ENCODE measurements at regions not wholly inside any gene's neighbourhood (a gene's known extent, or its start where the extent isn't known, plus 50 kb on each side); places are given as distances from the start of the nearest gene placed in this dataset.
A peak's percentile ranks its signal among the peaks of the same experiment; 100 is the strongest.

DNA sequence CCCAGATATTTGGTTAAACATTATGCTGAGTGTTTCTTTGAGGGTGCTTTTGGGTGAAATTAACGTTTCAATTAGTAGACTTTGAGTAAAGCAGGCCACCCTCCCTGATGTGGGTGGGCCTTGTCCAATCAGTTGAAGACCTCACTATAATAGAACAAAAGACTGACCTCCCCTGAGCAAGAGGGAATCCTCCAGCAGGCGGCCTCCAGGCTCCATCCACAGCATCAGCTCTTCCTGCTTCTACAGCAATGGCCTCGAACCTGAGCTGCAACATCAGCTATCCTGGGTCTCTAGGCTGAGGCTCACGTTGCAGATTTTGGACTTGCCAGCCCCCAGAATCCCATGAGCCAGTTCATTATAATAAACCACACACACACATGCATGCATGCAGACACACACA, 104.2 kb downstream of the PFKFB3 start:
- CTCF ChIA-PET (ENCODE audit: partially characterized antibody), result no interaction called here
- WGBS, 2 experiments (ENCODE audit: extremely low coverage in 1 of 2, insufficient coverage in 1 of 2, insufficient read length in 1 of 2, insufficient replicate concordance in 2 of 2, low coverage in 1 of 2, low lambda C conversion rate in 2 of 2, missing lambda C conversion rate in 1 of 2), result 86% methylated on average over 4 of the region's 4 CpGs; no CpG with 5 or more reads in 1 of the 2 experiments
- no peak overlapping the region for H3K27ac ChIP-seq (ENCODE audit: low read depth, low read length)

More for the DNA sequence above, 104.2 kb downstream of the PFKFB3 start:
- Histone ChIP-seq H3K14ac (ENCODE audit: insufficient read length) (no peak overlapping the region), H4K8ac (ENCODE audit: extremely low read depth, insufficient read depth, low read length) (no peak overlapping the region), H3K4ac (replicated peaks; ENCODE audit: insufficient read length, low read depth, low read length) (no peak overlapping the region), H3K23me2 (ENCODE audit: low read depth, low read length) (no peaks in the 10 kb centered on the region), H3K4me1 (replicated peaks in 1 of 4; ENCODE audit: control insufficient read depth in 3 of 4, insufficient read depth in 4 of 4, low read length in 3 of 4) (no peaks in the 10 kb centered on the region), H3K4me2 (ENCODE audit: insufficient read depth in 1 of 2, low read depth in 2 of 2, low read length in 2 of 2) (no peak overlapping the region), H3K36me3 (ENCODE audit: control insufficient read depth in 2 of 4, insufficient read depth in 4 of 4, low read length in 3 of 4) (no peaks in the 10 kb centered on the region), H3K18ac (ENCODE audit: extremely low read depth, low read length) (no peak overlapping the region), H4K5ac (ENCODE audit: insufficient read length, low read depth, low read length) (no peak overlapping the region), H2AFZ (ENCODE audit: low read length) (no peak overlapping the region), H2AK5ac (ENCODE audit: low read depth, low read length) (no peak overlapping the region), H2BK120ac (replicated peaks; ENCODE audit: low read depth, low read length) (no peak overlapping the region), H4K20me1 (replicated peaks in 1 of 2; ENCODE audit: control insufficient read depth in 1 of 2, insufficient read depth in 2 of 2, low read length in 2 of 2) (no peaks in the 10 kb centered on the region), H3K9me3 (ENCODE audit: insufficient read depth in 2 of 2, low read depth in 1 of 2, low read length in 1 of 2) (no peaks in the 10 kb centered on the region), H2BK20ac (ENCODE audit: low read length) (no peak overlapping the region), H3K23ac (ENCODE audit: insufficient read length) (no peak overlapping the region), H2BK5ac (ENCODE audit: low read depth, low read length) (no peak overlapping the region), H3K79me1 (ENCODE audit: low read depth, low read length) (no peaks in the 10 kb centered on the region), H3K4me3 (ENCODE audit: extremely low read depth in 1 of 4, insufficient read depth in 2 of 4, low read depth in 3 of 4, low read length in 4 of 4) (no peak overlapping the region), H2BK12ac (ENCODE audit: low read depth, low read length) (no peak overlapping the region), H3K9ac (replicated peaks in 1 of 4; ENCODE audit: extremely low read depth in 1 of 4, low read depth in 3 of 4, low read length in 3 of 4) (no peak overlapping the region), H3K27me3 (replicated peaks in 1 of 4; ENCODE audit: control insufficient read depth in 3 of 4, extremely low read depth in 1 of 4, insufficient read depth in 3 of 4, low read length in 3 of 4) (no peaks in the 10 kb centered on the region), H3K79me2 (ENCODE audit: control insufficient read depth in 1 of 2, insufficient read depth in 2 of 2, low read length in 2 of 2) (no peaks in the 10 kb centered on the region), H2BK15ac (ENCODE audit: low read length) (no peak overlapping the region), H4K91ac (replicated peaks; ENCODE audit: insufficient read length, low read length) (no peak overlapping the region), H3K56ac (replicated peaks; ENCODE audit: insufficient read length, low read depth, low read length) (no peak overlapping the region)
- TF ChIP-seq KDM1A (IDR thresholded peaks at IDR 0.05; ENCODE audit: borderline replicate concordance, low read length), result peak; percentile 76; the same call in 1 of the 2 replicates
- TF ChIP-seq CHD1 (IDR thresholded peaks at IDR 0.05; ENCODE audit: low read depth, low read length), result no peak
- no peak for FAIRE-seq
- no peak for DNase-seq (ENCODE audit: low read depth in 1 of 2, low spot score in 2 of 2)
- POLR2A ChIA-PET (ENCODE audit: partially characterized antibody), result no interaction called here

Measured in H1 (cell line).